PFSK-1 (cell line): ENCODE measurements at regions not wholly inside any gene's neighbourhood (a gene's known extent, or its start where the extent isn't known, plus 50 kb on each side); places are given as distances from the start of the nearest gene placed in this dataset.

Source experiments
- POLR2AphosphoS5 ChIP-seq: IDR thresholded peaks from 2 replicates; pipeline ENCODE4 v1.6.1; 2012; ENCODE audit warnings: low read depth, mild to moderate bottlenecking, control low read depth, low read length, moderate library complexity
- REST ChIP-seq, 2 experiments: IDR thresholded peaks; 2 replicates each; pipeline versions ENCODE4 v1.6.1 to v1.8.0; 2011 to 2012; ENCODE audit warnings: low read depth in 2 of 2, low read length in 2 of 2, control low read depth in 1 of 2, inconsistent platforms in 1 of 2, mild to moderate bottlenecking in 1 of 2, moderate library complexity in 1 of 2; ENCODE audit not compliant: insufficient read depth in 1 of 2

GRCh38 chr1:55331351-55331750, 116.2 kb upstream of the USP24 start:
- TF ChIP-seq POLR2AphosphoS5: no peak
- no peak for TF ChIP-seq REST (IDR thresholded peaks at IDR 0.05; ENCODE audit: insufficient read depth in 1 of 2, low read depth in 2 of 2, low read length in 2 of 2)
